Sigmoid colon (tissue), 6 donors: ENCODE measurements at regions not wholly inside any gene's neighbourhood (a gene's known extent, or its start where the extent isn't known, plus 50 kb on each side); places are given as distances from the start of the nearest gene placed in this dataset.
A peak's percentile ranks its signal among the peaks of the same experiment; 100 is the strongest.

Source experiments
- DNase-seq: peaks from one replicate; pipeline ENCODE4 v3.0.0-alpha.2; 2019
- H3K27ac ChIP-seq, 4 donors: fragments of 200-600 bp; sonication (generic); one replicate each; pipeline ENCODE4 v1.5.1; 2016 to 2019; ENCODE audit warnings: mild to moderate bottlenecking in 1 of 4
- H3K27me3 ChIP-seq, 3 donors: fragments of 200-600 bp; sonication (generic); one replicate each; pipeline ENCODE4 v1.5.1; 2019; ENCODE audit warnings: mild to moderate bottlenecking in 1 of 3
- H3K36me3 ChIP-seq, 4 donors: fragments of 200-600 bp; sonication (generic); one replicate each; pipeline ENCODE4 v1.5.1; 2016 to 2019
- H3K4me1 ChIP-seq, 4 donors: fragments of 200-600 bp; sonication (generic); one replicate each; pipeline ENCODE4 v1.5.1; 2017 to 2019
- H3K4me3 ChIP-seq, 4 donors: fragments of 200-600 bp; sonication (generic); one replicate each; pipeline ENCODE4 v1.5.1; 2017 to 2019; ENCODE audit warnings: mild to moderate bottlenecking in 2 of 4, moderate library complexity in 1 of 4
- H3K9me3 ChIP-seq, 4 donors: fragments of 200-600 bp in 3 of 4; sonication (generic) in 3 of 4; one replicate each; pipeline versions ENCODE4 v1.5.1 to v1.6.1; 2013 to 2019
- CTCF ChIP-seq, 4 experiments: fragments of 450-650 bp in 3 of 4; fragments of 200-600 bp in 1 of 4; IDR thresholded peaks; one replicate each; pipeline ENCODE4 v1.5.1; 2016 to 2019; ENCODE audit warnings: antibody characterized with exemption in 4 of 4, mild to moderate bottlenecking in 3 of 4, moderate library complexity in 2 of 4
- EP300 ChIP-seq, 4 donors: sonication (generic); formaldehyde crosslinking; IDR thresholded peaks; one replicate each; pipeline ENCODE4 v1.6.1; 2017; ENCODE audit warnings: antibody characterized with exemption in 4 of 4
- POLR2A ChIP-seq, 2 donors: fragments of 450-650 bp; IDR thresholded peaks; one replicate each; pipeline ENCODE4 v1.6.1; 2016; ENCODE audit warnings: antibody characterized with exemption in 2 of 2, mild to moderate bottlenecking in 2 of 2, moderate library complexity in 2 of 2
- POLR2AphosphoS5 ChIP-seq, 4 donors: sonication (generic); formaldehyde crosslinking; IDR thresholded peaks; one replicate each; pipeline ENCODE4 v1.6.1; 2017; ENCODE audit warnings: antibody characterized with exemption in 4 of 4
- WGBS, 2 donors: extraction: QIAGEN DNeasy Blood & Tissue Kit; methylation state at CpG; one replicate each; pipeline ENCODE4 v1.1.7; 2013; 5-methylcytosine and 5-hydroxymethylcytosine counted together
- intact Hi-C: fragments of 100-400 bp; cut with DNase I; formaldehyde crosslinking; loops from one replicate; pipeline ENCODE4 v1.15.1; 2023
- donor health status: healthy with polysubstance abuse.
- donor health status: healthy.

DNA sequence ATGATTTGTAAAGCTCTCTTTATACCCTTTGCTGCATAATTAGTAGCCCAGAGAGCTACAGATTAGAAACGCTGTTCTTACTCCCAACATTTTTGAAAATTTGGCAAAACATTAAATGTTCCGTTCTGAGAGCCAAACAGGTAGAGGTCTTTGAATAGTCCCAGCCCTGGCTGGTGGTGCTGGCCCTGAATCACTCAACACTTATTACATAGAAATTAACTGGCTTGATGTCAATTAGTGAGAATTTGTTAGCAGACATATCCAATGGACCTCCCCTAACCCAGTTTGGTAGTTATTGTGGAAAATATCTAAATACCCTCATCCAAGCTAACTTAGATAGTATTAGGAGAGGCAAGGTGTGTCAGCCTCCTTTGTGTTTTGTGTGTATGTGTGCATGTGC, 440.7 kb downstream of the MTX2 start:
- no peak for DNase-seq
- Histone ChIP-seq H3K27me3 (no peaks in the 10 kb centered on the region), H3K4me1 (no peaks in the 10 kb centered on the region), H3K27ac (peak overlapping the region in 1 of 4 donors; percentile 29), H3K4me3 (no peak overlapping the region), H3K9me3 (no peaks in the 10 kb centered on the region), H3K36me3 (no peaks in the 10 kb centered on the region)
- intact Hi-C loops, result no loop called here
- WGBS, 2 donors, result 90 to 93% methylated on average over 2 of the region's 2 CpGs
- TF ChIP-seq CTCF (IDR thresholded peaks at IDR 0.05) (no peak), POLR2A (IDR thresholded peaks at IDR 0.05) (no peak), EP300 (IDR thresholded peaks at IDR 0.05) (no peak)

DNA sequence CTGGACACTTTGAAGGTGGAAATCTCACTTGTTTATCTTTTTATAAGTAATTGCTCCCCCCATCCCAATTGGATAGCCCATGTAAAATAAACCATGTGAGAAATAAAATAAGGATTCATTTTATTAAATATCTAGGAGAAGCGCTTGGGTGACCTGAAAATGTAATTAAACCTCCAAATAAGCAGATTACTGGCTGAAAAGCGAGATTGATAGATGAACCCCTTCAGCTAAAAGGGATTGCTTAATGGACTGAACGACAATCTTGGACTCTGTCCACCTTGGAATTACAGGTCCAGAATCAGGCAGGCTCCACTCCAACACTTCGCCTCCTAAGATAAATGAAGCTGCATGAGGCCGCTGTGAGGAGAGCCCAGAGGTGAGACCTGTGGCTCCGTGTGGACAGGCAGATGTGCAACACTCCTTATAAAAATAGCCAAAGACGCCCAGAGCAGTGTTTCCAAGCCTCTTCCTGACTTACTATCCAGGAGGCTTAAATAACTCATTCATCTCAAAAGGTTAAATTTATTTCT, 441.5 kb downstream of the MTX2 start:
- Histone ChIP-seq H3K27me3 (no peaks in the 10 kb centered on the region), H3K36me3 (no peaks in the 10 kb centered on the region), H3K9me3 (no peaks in the 10 kb centered on the region), H3K27ac (peak overlapping the region in 1 of 4 donors; percentile 27), H3K4me3 (no peak overlapping the region), H3K4me1 (no peaks in the 10 kb centered on the region)
- 80 to 86% methylated on average over 7 of the region's 7 CpGs for WGBS, 2 donors
- DNase-seq, result peak; percentile 64
- no peak for TF ChIP-seq CTCF (IDR thresholded peaks at IDR 0.05)
- no peak for TF ChIP-seq EP300 (IDR thresholded peaks at IDR 0.05)
- TF ChIP-seq POLR2A (IDR thresholded peaks at IDR 0.05), result no peak
- TF ChIP-seq POLR2AphosphoS5 (IDR thresholded peaks at IDR 0.05), result no peak
- intact Hi-C loops, result no loop called here

DNA sequence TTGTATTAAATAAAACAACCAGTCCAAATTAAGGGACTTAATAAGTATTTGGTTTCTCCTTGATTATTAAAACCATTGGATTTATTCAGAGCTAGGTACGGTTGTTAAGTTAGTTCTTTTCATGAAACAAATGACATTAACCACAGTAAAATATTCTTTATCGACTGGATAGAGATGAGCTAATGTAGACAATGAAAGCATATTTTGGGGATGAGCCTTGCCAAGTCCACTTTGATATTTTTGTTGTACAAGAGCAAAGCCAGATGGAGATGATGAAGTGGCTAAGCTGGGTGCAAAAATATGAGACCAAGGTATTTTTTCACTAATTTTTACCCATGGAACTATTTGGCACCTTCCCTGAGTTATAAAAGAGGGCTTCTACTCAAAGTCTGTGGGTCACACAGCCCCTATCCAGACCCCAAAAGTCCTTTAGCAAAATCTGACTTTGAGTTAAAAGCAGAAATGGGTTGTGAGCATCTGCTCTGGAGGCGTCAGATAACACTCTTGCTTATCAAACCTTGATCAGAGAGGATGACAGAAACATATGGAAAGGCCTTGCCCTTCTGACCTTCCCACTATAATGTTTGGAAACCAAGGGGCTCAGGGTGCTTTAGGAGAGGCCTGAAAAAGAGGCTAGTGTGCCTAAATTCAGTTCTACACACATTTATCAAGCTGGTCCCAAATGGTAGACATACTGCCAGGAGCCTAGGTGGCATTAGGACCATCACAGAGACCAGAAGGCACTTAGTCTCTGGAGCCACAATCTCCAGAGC, 456.8 kb downstream of the MTX2 start:
- intact Hi-C loops, result no loop called here
- H3K27ac ChIP-seq, result no peak overlapping the region
- no peak overlapping the region for H3K4me3 ChIP-seq
- H3K4me1 ChIP-seq, result peaks cover 0 to 7% (median 7%) of the 10 kb centered on the region in 4 donors
- no peaks in the 10 kb centered on the region for H3K36me3 ChIP-seq
- TF ChIP-seq EP300 (IDR thresholded peaks at IDR 0.05), result no peak
- TF ChIP-seq POLR2AphosphoS5 (IDR thresholded peaks at IDR 0.05), result no peak
- TF ChIP-seq POLR2A (IDR thresholded peaks at IDR 0.05), result no peak
- no peak for TF ChIP-seq CTCF (IDR thresholded peaks at IDR 0.05)
- no peaks in the 10 kb centered on the region for H3K27me3 ChIP-seq
- WGBS, 2 donors, result 86 to 92% methylated on average over 3 of the region's 3 CpGs
- DNase-seq, result no peak
- no peaks in the 10 kb centered on the region for H3K9me3 ChIP-seq

DNA sequence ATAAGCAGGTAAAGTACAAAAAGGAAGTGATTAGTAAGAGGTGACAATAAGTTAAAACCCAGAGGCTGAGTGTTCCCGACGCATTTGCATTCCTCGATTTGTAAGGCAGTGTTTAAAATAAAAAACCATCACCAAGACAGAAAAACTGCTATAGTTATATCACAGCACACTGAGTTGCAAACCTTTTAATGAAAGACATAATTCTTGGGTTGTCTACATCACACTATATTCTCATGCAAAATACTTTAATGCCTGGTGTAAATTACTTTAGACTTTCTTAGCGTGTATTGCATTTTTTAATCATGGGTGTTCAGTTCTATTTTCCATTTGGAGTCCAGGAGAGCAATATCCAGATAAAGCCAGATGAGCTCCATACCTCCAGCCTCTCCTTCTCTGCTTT, 458.5 kb downstream of the MTX2 start:
- 91 to 94% methylated on average over 4 of the region's 4 CpGs for WGBS, 2 donors
- no peak for DNase-seq
- intact Hi-C loops, result no loop called here

More for the DNA sequence above, 458.5 kb downstream of the MTX2 start:
- no peaks in the 10 kb centered on the region for H3K9me3 ChIP-seq
- H3K4me3 ChIP-seq, result no peak overlapping the region
- no peaks in the 10 kb centered on the region for H3K27me3 ChIP-seq
- no peak overlapping the region for H3K27ac ChIP-seq
- no peaks in the 10 kb centered on the region for H3K36me3 ChIP-seq
- no peak for TF ChIP-seq POLR2AphosphoS5 (IDR thresholded peaks at IDR 0.05)
- TF ChIP-seq POLR2A (IDR thresholded peaks at IDR 0.05), result no peak
- TF ChIP-seq EP300 (IDR thresholded peaks at IDR 0.05), result no peak
- no peak for TF ChIP-seq CTCF (IDR thresholded peaks at IDR 0.05)
- H3K4me1 ChIP-seq, result peaks cover 0 to 7% (median 7%) of the 10 kb centered on the region in 4 donors
